ENCODE measurements at regions not wholly inside any gene's neighbourhood (a gene's known extent, or its start where the extent isn't known, plus 50 kb on each side); places are given as distances from the start of the nearest gene placed in this dataset.

DNA sequence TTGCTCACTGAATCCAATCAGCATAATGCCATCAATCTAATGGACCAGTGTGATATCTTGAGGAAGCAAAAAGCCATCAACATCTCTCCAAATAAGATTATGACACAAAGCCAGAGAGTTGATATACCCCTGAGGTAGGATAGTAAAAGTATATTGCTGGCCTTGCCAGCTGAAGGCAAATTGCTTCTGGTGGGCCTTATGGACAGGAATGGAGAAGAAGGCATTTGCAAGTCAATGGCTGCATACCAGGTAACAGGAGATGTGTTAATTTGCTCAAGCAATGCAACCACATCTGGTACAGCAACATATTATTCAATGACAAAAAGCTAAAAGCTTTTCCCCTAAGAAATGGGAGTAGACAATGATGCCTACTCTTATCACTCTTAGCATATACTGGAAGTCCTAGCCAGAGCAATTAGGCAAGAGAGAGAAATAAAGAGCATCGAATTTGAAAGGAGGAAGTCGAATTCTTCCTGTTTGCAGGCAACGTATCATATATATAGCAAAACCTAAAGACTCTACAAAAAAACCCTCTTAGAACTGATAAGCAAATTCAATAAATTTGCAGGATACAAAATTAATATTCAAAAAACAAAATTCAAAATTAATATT, 216.1 kb upstream of the RASA1 start:
- no peak for DNase-seq (ENCODE audit: low spot score)

DNA sequence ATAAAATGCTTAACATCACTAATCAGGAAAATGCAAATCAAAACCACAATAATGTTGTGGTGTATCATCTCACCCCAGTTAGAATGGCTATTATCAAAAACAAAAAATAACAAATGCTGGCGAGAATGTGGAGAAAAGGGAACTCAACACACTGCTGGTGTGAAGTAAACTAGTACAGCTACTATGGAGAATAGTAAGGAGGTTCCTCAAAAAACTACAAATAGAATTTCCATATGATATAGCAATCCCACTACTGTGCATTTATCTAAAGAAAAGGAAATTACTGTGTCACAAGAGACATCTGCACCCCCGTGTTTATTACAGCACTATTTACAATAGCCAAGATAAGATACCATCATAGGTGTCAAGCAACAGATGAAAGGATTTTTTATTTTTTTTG, 214.5 kb upstream of the RASA1 start:
- DNase-seq (ENCODE audit: low spot score), result no peak

DNA sequence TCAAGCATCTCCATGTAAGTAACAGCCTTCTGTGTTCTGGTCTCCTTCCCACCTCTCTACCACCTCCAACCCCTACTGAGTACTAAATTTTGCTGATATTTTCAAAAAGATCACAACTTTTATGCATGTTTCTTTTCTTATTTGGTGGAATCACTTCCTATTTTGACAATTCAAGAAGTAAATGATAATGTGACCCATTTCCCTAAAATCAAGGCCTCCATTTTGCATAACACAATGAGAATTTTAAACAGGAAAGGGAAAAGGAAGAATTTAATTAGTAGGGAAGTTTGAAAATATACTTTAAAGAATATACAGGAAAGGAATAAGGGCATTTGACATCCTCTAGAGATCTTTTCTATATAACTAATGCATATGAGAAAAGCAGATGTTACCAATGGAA, 212.9 kb upstream of the RASA1 start:
- no peak for DNase-seq (ENCODE audit: low spot score)

DNA sequence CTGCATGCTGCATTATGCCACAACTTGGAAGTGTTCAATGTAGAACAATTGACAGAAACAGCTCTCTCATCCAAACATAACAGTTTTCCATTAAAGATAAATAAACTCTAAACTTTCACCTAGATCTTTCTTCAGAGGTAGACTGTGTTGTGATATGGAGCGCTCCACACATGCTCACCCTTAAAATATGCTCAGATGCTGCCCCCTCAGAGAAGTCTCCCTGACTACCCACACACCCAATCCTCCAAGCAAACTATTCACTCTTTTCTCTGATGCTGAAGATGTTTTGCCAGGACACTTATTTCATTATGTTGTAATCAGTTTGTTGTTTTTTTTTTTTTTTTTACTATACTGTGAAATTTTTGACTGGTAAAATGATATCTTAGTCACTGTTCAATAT, 206.6 kb upstream of the RASA1 start:
- no peak for DNase-seq (ENCODE audit: low spot score)

- DNase-seq (ENCODE audit: low spot score), result no peak
These were observed 198.4 kb upstream of the RASA1 start for GRCh38 chr5:87069311-87069710.

DNA sequence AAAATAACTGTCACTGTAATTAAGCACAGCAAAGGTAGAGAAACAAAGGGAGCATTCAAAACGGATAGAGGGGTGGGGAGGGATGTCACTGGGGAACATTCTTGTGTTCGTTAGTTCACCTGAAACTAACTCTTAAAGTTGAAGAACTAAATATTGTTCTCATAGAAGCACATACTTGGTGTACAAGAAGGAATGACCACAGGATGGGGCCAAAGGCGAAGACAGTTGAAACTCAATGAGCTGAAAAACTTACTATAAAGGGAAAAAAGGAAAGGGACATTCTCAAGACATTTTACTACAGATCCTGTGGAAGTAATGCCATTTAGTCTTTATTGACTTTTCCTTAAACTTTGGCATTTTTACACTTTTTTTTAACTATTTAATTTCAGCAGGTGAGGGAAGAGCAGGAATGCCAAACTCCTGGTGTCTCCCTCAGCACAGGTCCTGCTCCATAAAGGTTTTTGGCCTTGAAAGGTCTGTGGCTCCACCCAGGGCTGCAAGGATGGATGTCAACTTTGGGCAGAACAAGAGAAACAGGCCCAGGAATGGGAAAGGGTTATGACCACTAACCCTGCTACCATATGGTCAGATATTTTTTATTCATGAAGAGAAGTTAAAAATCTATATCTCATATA, 197.6 kb upstream of the RASA1 start:
- peak; percentile 34 for DNase-seq (ENCODE audit: low spot score)

- DNase-seq (ENCODE audit: low spot score), result no peak
These were observed 193.6 kb upstream of the RASA1 start for GRCh38 chr5:87074072-87074471.

DNA sequence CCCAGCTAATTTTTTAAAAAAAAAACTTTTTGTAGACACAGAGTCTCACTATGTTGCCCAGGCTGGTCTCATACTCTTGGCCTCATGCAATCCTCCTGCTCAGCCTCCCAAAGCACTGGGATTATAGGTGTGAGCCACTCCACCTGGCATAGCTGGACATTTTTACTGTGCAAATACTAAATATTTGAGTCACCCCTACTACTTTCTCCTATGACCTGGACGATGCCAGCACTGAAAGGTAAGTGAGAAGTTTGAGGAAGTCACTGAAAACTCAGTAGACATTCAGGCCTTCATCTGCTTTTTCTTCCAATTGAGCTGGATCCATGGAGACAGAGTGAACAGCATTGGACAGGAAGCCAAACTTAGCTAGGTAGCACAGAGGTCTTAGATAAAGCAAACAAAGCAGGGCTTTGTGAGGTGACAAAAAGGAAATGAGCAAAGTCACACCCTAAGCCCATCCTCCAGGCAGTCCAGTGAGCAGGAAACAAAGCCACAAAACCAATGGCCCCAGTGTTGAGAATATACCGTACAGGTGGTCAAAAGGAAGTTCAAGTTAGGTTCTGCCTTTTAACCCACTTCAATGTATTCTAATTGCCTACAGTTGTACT, 192.6 kb upstream of the RASA1 start:
- no peak for DNase-seq (ENCODE audit: low spot score)

- no peak for DNase-seq (ENCODE audit: low spot score)
These were observed 191.3 kb upstream of the RASA1 start for GRCh38 chr5:87076411-87076810.

- DNase-seq (ENCODE audit: low spot score), result no peak
These were observed 190.8 kb upstream of the RASA1 start for GRCh38 chr5:87076931-87077330.

DNA sequence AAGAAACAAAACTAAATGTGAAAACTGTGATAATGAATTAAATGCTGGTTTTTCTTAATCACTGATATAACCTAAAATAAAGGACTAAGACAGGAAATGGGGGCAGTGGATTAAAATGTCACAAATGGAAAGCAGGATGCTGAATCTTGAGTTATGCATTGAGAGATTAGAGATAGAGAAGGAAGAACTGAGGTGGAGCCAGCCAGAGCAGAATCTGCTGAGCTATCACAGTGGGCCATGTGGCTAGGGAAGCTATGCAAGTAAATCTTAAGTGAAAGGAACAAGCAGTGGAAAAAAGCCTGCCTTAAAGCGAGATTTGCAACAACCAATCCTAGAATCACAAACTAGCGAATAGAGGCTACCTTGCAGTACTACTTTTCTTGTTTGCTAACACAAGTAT, 188.5 kb upstream of the RASA1 start:
- DNase-seq (ENCODE audit: low spot score), result peak; percentile 52

- no peak for DNase-seq (ENCODE audit: low spot score)
These were observed 186.7 kb upstream of the RASA1 start for GRCh38 chr5:87081016-87081415.

DNA sequence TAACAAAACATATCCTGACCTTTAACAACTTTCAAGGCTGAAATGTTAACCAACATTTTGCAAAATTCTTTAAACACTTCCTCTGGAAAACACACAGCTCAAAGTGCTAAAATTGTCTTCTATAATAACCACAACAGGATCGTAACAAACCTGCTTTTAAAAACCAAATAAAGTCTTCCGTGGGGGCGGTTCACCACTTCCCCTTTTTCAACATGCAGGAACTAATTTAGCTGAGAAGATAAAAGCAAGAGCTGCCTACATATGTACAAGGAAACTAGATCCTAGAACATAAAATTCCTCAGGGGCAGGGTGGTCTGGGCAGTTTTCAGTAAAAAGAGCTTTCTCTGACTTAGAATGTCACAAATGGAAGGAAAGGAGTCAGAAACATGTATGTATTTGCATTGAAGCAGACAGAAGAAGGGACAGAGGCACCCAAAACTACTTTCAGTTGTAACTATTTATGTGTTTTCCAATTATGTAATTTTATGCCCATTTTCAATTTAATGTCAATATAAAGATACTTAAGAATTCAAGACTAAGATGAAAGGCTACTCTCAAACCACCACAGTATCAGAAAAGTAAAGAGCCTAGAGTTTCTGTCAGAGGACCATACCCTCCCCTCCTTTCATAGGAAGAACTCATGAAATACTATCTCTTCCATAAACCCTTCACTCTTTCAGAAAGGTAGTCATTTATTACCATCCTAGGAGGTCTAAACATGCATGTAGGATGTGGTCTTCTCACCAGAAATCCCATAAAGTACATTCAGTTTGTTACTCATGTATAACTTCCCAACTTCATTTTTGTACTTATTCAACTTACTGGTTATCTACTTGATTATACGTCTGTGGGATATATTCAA, 185.9 kb upstream of the RASA1 start:
- DNase-seq (ENCODE audit: low spot score), result peak; percentile 16

DNA sequence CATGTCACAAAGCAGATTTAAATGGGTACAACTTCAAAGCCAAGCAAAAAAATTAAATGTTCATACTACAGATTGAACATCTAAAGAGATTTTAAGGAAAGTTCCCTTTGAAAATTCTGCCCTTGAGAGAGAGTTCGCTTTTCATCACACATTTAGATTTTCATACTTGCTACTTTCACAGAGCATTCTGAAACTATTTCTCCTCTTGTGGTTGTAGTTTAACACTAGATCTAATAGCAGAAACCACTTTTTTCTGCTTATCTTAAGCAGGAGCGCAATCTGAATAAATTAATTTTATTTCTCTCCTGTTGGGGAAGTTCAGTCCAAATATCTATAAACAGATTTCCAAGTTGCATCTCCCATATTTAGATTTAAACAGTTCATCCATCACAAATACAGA, 173.3 kb upstream of the RASA1 start:
- DNase-seq (ENCODE audit: low spot score), result no peak

DNA sequence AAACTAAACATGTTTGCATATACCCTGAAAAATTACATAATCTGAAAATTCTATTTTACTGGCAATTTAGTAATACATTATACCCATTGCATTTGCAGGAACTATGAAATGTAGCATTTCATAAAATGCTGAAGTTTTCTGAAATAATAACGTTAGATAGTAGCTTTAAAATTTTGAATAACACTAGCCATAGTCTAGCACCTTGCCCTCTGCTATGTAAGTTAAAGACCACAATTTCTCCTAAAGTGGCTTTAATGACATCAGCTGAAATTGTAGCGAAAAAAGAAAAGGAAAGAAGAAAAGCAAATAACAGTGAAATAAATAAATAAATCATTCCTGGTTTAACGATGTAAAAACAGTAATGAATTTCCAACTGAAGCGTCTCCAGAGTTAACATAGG, 172.8 kb upstream of the RASA1 start:
- DNase-seq (ENCODE audit: low spot score), result no peak

- DNase-seq (ENCODE audit: low spot score), result no peak
These were observed 171.9 kb upstream of the RASA1 start for GRCh38 chr5:87095787-87096186.

DNA sequence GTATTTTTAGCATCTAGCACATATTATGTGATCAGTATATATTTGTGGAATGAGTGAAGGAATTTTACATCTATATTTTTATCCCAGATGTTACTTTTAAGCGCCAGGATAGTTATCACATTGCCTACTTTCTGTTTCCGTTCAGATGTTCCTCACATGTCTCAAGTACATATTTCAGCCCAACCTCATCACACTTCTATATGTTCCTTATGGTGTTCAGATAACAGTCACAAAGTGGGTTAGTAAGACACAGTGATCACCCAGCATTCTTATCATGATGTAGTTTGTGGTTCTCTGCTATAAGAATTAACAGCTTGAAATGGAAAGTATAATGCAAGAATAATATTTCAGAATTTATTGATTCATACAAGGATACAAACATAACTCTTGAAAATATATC, 170.0 kb upstream of the RASA1 start:
- no peak for DNase-seq (ENCODE audit: low spot score)

- no peak for DNase-seq (ENCODE audit: low spot score)
These were observed 168.3 kb upstream of the RASA1 start for GRCh38 chr5:87099291-87099839.

- no peak for DNase-seq (ENCODE audit: low spot score)
These were observed 167.7 kb upstream of the RASA1 start for GRCh38 chr5:87099968-87100367.

DNA sequence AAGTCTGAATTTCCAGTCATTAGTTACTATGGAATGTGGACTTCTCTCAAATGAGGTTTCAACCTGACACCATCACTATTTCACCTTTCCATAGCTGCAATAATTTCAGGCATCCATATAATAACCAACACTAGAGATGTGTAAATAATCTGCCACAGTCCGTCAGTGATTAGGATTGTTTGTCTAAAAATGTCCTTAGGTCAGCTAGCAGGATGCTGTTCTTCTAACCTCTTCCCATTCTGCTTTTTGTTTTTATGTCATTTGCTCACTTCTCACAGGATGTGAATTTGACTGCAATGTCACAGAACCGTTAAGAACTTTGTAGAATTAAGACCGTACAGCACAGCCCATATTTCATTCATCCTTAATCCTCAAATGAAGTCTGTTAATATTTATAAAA, 166.4 kb upstream of the RASA1 start:
- no peak for DNase-seq (ENCODE audit: low spot score)

DNA sequence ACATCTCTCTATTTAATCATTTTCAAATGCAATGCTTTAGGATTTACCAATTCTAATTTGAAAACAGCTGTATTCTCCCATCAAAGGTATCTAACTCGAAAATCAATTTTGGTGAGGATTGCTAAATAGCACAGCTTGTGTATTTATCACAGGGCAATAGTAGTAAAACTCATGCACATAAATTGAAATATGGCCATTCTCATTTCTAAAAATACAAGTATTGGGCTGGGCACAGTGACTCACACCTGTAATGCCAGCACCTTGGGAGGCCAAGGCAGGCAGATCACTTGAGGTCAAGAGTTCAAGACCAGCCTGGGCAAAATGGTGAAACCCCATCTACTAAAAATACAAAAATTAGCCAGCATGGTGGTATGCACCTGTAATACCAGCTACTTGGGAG, 164.8 kb upstream of the RASA1 start:
- DNase-seq (ENCODE audit: low spot score), result no peak

- DNase-seq (ENCODE audit: low spot score), result no peak
These were observed 163.9 kb upstream of the RASA1 start for GRCh38 chr5:87103616-87104287.
